ENCODE measurements at regions not wholly inside any gene's neighbourhood (a gene's known extent, or its start where the extent isn't known, plus 50 kb on each side); places are given as distances from the start of the nearest gene placed in this dataset.
"Not testable (repeated sequence)": the region's sequence is repeated elsewhere in the genome, so short reads cannot be mapped to it uniquely, and the experiment has no call there.

DNA sequence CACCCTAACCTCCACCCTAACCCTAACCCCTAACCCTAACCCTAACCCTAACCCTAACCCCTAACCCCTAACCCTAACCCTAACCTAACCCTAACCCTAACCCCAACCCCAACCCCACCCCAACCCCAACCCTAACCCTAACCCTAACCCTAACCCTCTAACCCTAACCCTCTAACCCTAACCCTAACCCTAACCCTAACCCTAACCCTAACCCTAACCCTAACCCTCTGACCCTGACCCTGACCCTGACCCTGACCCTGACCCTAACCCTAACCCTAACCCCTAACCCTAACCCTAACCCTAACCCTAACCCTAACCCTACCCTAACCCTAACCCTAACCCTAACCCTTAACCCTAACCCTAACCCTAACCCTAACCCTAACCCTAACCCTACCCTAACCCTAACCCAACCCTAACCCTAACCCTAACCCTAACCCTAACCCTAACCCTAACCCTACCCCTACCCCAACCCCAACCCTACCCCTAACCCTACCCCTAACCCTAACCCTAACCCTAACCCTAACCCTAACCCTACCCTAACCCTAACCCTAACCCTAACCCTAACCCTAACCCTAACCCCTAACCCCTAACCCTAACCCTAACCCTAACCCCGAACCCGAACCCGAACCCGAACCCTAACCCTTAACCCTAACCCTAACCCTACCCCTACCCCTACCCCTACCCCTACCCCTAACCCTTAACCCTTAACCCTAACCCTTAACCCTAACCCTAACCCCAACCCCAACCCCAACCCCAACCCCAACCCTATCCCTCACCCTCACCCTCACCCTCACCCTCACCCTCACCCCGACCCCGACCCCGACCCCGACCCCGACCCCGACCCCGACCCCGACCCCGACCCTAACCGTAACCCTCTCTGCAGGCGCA, 186.2 kb upstream of the CHL1 start:
- H3K27ac Mint-ChIP-seq (ENCODE audit: unreplicated experiment); CTCF ChIA-PET; H3K4me3 Mint-ChIP-seq (ENCODE audit: low read depth, unreplicated experiment); H3K36me3 Mint-ChIP-seq (ENCODE audit: insufficient read depth, unreplicated experiment); DNase-seq; BruUV-seq (replicated peaks); H3K9me3 Mint-ChIP-seq (ENCODE audit: low read depth, unreplicated experiment); H3K27me3 Mint-ChIP-seq (ENCODE audit: unreplicated experiment); intact Hi-C loops (cut with micrococcal nuclease; ENCODE audit: unreplicated experiment): not testable (repeated sequence)
- peaks cover 17% of the 10 kb centered on the region for H3K4me1 Mint-ChIP-seq (ENCODE audit: low read depth, unreplicated experiment)

DNA sequence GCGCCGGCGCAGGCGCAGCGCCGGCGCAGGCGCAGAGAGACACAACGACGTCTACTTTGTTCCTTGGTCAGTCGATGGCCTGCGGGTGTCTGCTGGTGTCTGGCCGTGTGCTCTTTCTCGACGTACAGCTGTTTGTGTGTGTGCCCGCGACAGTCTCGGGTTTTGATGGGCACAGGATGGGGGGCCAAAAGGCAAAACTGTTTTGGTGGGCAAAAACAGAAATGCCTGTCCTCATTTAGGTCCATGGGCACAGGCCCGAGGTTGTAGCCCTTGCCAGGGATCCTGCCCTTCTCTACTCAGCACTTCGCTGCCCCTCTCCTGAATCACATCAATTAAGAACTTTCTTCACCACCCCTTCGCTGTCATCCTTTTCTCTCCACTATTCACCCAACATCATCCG, 184.8 kb upstream of the CHL1 start:
- Mint-ChIP-seq H3K4me1 (ENCODE audit: low read depth, unreplicated experiment) (peaks cover 18% of the 10 kb centered on the region), H3K27me3 (ENCODE audit: unreplicated experiment) (no peaks in the 10 kb centered on the region), H3K9me3 (ENCODE audit: low read depth, unreplicated experiment) (no peaks in the 10 kb centered on the region), H3K27ac (ENCODE audit: unreplicated experiment) (peak overlapping the region; percentile 71), H3K4me3 (ENCODE audit: low read depth, unreplicated experiment) (no peak overlapping the region), H3K36me3 (ENCODE audit: insufficient read depth, unreplicated experiment) (peaks cover 6% of the 10 kb centered on the region)
- intact Hi-C loops (cut with micrococcal nuclease; ENCODE audit: unreplicated experiment): no loop called here
- BruUV-seq (replicated peaks): no TSS peak
- DNase-seq: no peak
- CTCF ChIA-PET: no interaction called here
- TF ChIP-seq, protein P1, sequence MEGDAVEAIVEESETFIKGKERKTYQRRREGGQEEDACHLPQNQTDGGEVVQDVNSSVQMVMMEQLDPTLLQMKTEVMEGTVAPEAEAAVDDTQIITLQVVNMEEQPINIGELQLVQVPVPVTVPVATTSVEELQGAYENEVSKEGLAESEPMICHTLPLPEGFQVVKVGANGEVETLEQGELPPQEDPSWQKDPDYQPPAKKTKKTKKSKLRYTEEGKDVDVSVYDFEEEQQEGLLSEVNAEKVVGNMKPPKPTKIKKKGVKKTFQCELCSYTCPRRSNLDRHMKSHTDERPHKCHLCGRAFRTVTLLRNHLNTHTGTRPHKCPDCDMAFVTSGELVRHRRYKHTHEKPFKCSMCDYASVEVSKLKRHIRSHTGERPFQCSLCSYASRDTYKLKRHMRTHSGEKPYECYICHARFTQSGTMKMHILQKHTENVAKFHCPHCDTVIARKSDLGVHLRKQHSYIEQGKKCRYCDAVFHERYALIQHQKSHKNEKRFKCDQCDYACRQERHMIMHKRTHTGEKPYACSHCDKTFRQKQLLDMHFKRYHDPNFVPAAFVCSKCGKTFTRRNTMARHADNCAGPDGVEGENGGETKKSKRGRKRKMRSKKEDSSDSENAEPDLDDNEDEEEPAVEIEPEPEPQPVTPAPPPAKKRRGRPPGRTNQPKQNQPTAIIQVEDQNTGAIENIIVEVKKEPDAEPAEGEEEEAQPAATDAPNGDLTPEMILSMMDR (IDR thresholded peaks at IDR 0.05; ENCODE audit: unreplicated experiment): no peak

DNA sequence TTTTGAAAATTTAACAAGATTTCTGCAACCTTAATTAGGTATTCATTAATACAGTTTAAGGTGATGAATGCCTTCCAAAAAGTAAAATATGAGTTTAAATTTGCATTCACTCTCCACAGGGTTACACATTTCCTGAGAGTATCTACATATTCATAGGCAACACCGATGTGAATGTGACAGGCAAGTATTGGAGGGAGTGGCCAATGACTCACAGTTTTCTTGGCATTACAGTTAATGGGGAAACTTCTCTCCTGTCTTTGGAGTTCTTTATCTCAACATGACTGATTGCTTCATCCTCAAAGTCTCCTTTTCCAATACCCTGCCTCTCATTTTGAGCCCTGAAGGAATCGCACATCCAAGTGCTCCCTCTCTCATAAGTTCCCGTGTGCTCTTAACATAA, 181.9 kb upstream of the CHL1 start:
- TF ChIP-seq, protein P1 (IDR thresholded peaks at IDR 0.05; ENCODE audit: unreplicated experiment): no peak
- CTCF ChIA-PET: no interaction called here
- peaks cover 6% of the 10 kb centered on the region for H3K36me3 Mint-ChIP-seq (ENCODE audit: insufficient read depth, unreplicated experiment)
- BruUV-seq (replicated peaks): no TSS peak
- H3K27me3 Mint-ChIP-seq (ENCODE audit: unreplicated experiment): no peaks in the 10 kb centered on the region
- no peaks in the 10 kb centered on the region for H3K9me3 Mint-ChIP-seq (ENCODE audit: low read depth, unreplicated experiment)
- DNase-seq: peak; percentile 16
- no peak overlapping the region for H3K4me3 Mint-ChIP-seq (ENCODE audit: low read depth, unreplicated experiment)
- H3K27ac Mint-ChIP-seq (ENCODE audit: unreplicated experiment): no peak overlapping the region
- intact Hi-C loops (cut with micrococcal nuclease; ENCODE audit: unreplicated experiment): no loop called here
- H3K4me1 Mint-ChIP-seq (ENCODE audit: low read depth, unreplicated experiment): peaks cover 18% of the 10 kb centered on the region

DNA sequence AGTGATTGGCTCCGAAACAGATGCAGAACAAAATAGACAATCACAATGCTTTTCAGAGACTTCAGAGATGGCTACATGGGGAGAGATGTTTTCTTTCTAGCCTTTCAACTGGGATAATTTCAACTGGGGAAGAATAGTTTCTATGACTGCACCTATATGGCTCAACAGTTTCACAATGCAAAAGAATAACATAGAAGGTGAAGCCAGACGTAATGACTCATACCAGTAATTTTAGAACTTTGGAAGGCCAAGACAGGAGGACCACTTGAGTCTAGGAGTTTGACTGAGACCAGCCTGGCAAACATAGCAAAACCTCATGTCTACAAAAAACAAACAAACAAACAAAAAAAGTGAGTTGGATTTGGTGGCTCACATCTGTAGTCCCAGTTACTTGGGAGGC, 180.2 kb upstream of the CHL1 start:
- H3K27me3 Mint-ChIP-seq (ENCODE audit: unreplicated experiment): no peaks in the 10 kb centered on the region
- no peaks in the 10 kb centered on the region for H3K9me3 Mint-ChIP-seq (ENCODE audit: low read depth, unreplicated experiment)
- H3K4me1 Mint-ChIP-seq (ENCODE audit: low read depth, unreplicated experiment): peaks cover 26% of the 10 kb centered on the region
- no peak for DNase-seq
- H3K27ac Mint-ChIP-seq (ENCODE audit: unreplicated experiment): no peak overlapping the region
- TF ChIP-seq, protein P1 (IDR thresholded peaks at IDR 0.05; ENCODE audit: unreplicated experiment): no peak
- peaks cover 6% of the 10 kb centered on the region for H3K36me3 Mint-ChIP-seq (ENCODE audit: insufficient read depth, unreplicated experiment)
- intact Hi-C loops (cut with micrococcal nuclease; ENCODE audit: unreplicated experiment): no loop called here
- H3K4me3 Mint-ChIP-seq (ENCODE audit: low read depth, unreplicated experiment): no peak overlapping the region
- CTCF ChIA-PET: no interaction called here
- BruUV-seq (replicated peaks): no TSS peak

DNA sequence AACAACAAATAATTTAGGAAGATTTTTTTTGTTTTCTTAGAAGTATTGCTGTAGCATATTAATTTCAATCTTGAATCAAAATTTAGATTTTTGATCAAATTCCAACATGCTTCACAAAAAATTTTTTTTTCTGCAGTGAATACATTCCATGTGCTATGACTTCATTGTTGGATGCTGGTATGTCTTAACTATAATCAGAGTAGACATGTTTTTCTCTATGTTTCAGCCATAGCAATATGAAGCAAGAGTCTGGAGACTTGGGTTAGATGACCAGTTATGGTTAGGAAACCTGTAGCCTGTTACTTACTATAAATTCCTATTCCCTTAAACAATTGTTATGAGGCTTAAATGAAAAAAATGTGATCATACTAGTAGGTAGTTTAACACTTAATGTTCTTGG, 176.1 kb upstream of the CHL1 start:
- Mint-ChIP-seq H3K27ac (ENCODE audit: unreplicated experiment) (no peak overlapping the region), H3K27me3 (ENCODE audit: unreplicated experiment) (no peaks in the 10 kb centered on the region), H3K4me3 (ENCODE audit: low read depth, unreplicated experiment) (no peak overlapping the region), H3K9me3 (ENCODE audit: low read depth, unreplicated experiment) (no peaks in the 10 kb centered on the region), H3K4me1 (ENCODE audit: low read depth, unreplicated experiment) (peaks cover 9% of the 10 kb centered on the region), H3K36me3 (ENCODE audit: insufficient read depth, unreplicated experiment) (no peaks in the 10 kb centered on the region)
- no TSS peak for BruUV-seq (replicated peaks)
- intact Hi-C loops (cut with micrococcal nuclease; ENCODE audit: unreplicated experiment): no loop called here
- CTCF ChIA-PET: no interaction called here
- DNase-seq: no peak
- TF ChIP-seq, protein P1 (IDR thresholded peaks at IDR 0.05; ENCODE audit: unreplicated experiment): no peak

All from Calu3 (cell line).